IMR-90 (cell line): ENCODE measurements at regions not wholly inside any gene's neighbourhood (a gene's known extent, or its start where the extent isn't known, plus 50 kb on each side); places are given as distances from the start of the nearest gene placed in this dataset.

ENCODE experiments used
- ATAC-seq: fragments of 200-7000 bp; cut with Tn5 transposase; 2 replicates; pipeline ENCODE4 v1.9.1; 2020; ENCODE audit warnings: low read depth, mild to moderate bottlenecking, moderate library complexity
- BruUV-seq: library from RNA; stranded (reverse); fragments of 400-500 nt; replicated peaks from 2 replicates; lab custom pipeline; 2021; lab: Mats Ljungman, UMichigan
- CTCF ChIA-PET: fragments of 300-600 bp; formaldehyde crosslinking; extraction: SDS; loops from one replicate; lab custom pipeline; 2021; ENCODE audit warnings: antibody characterized with exemption; lab: Yijun Ruan, JAX
- POLR2A ChIA-PET: fragments of 300-600 bp; sonication (Branson Sonifier 250); formaldehyde crosslinking; loops from one replicate; lab custom pipeline; 2022; ENCODE audit warnings: antibody characterized with exemption; ENCODE audit not compliant: unreplicated experiment; lab: Charles Lee
- DNase-seq: peaks from one replicate; pipeline ENCODE4 v3.0.0; 2013
- H2AFZ ChIP-seq: replicated peaks from 2 replicates; pipeline ENCODE3; 2013; ENCODE audit warnings: low read length, mild to moderate bottlenecking; ENCODE audit not compliant: poor library complexity
- H2AK5ac ChIP-seq: 2 replicates; pipeline ENCODE4 v1.6.1; 2013; ENCODE audit warnings: low read depth, low read length, inconsistent platforms
- H2AK9ac ChIP-seq: replicated peaks from 2 replicates; pipeline ENCODE3; 2013; ENCODE audit warnings: mild to moderate bottlenecking, low read depth, low read length, moderate library complexity; ENCODE audit not compliant: poor library complexity
- H2BK120ac ChIP-seq: 2 replicates; pipeline ENCODE4 v1.6.1; 2013; ENCODE audit warnings: low read depth, low read length, inconsistent platforms
- H2BK15ac ChIP-seq: 3 replicates; pipeline ENCODE4 v1.6.1; 2013; ENCODE audit warnings: low read depth, low read length, inconsistent platforms
- H2BK20ac ChIP-seq: 2 replicates; pipeline ENCODE4 v1.6.1; 2013; ENCODE audit warnings: low read depth, mild to moderate bottlenecking, inconsistent platforms, low read length, moderate library complexity
- H2BK5ac ChIP-seq: 2 replicates; pipeline ENCODE4 v1.6.1; 2013; ENCODE audit warnings: mild to moderate bottlenecking, low read depth, low read length, inconsistent platforms; ENCODE audit not compliant: poor library complexity, severe bottlenecking
- H3K14ac ChIP-seq: replicated peaks from 2 replicates; pipeline ENCODE4 v1.6.1; 2013; ENCODE audit warnings: low read depth, low read length, inconsistent platforms
- H3K18ac ChIP-seq: 2 replicates; pipeline ENCODE4 v1.6.1; 2013; ENCODE audit warnings: low read depth, low read length, control low read depth
- H3K23ac ChIP-seq: 2 replicates; pipeline ENCODE4 v1.6.1; 2013; ENCODE audit warnings: low read depth, low read length, inconsistent platforms
- H3K27ac ChIP-seq: 2 replicates; pipeline ENCODE4 v1.5.1; 2013; ENCODE audit warnings: mild to moderate bottlenecking, control low read depth, low read length; ENCODE audit not compliant: insufficient read depth
- H3K27me3 ChIP-seq: 2 replicates; pipeline ENCODE4 v1.6.1; 2013; ENCODE audit warnings: low read length; ENCODE audit not compliant: control insufficient read depth, insufficient read depth
- H3K36me3 ChIP-seq: 2 replicates; pipeline ENCODE4 v1.6.1; 2013; ENCODE audit warnings: low read length, mixed read lengths; ENCODE audit not compliant: control insufficient read depth, insufficient read depth
- H3K4ac ChIP-seq: 2 replicates; pipeline ENCODE4 v1.6.1; 2013; ENCODE audit warnings: low read depth, low read length, inconsistent platforms
- H3K4me1 ChIP-seq: 2 replicates; pipeline ENCODE4 v1.6.1; 2013; ENCODE audit warnings: low read length, mixed read lengths; ENCODE audit not compliant: control insufficient read depth, insufficient read depth
- H3K4me2 ChIP-seq: 2 replicates; pipeline ENCODE4 v1.6.1; 2013; ENCODE audit warnings: low read depth, mild to moderate bottlenecking, control low read depth, low read length, moderate library complexity
- H3K4me3 ChIP-seq: 2 replicates; pipeline ENCODE4 v1.5.1; 2013; ENCODE audit warnings: low read depth, mild to moderate bottlenecking, control low read depth, low read length, moderate library complexity; ENCODE audit not compliant: insufficient read depth
- H3K56ac ChIP-seq: 2 replicates; pipeline ENCODE4 v1.6.1; 2013; ENCODE audit warnings: low read length, inconsistent platforms; ENCODE audit not compliant: insufficient read depth; ENCODE audit errors: extremely low read depth
- H3K79me1 ChIP-seq, 2 experiments: 2 replicates each; pipeline ENCODE4 v1.6.1; 2013; ENCODE audit warnings: low read length in 2 of 2, inconsistent platforms in 1 of 2, low read depth in 1 of 2
- H3K9ac ChIP-seq: 2 replicates; pipeline ENCODE4 v1.6.1; 2013; ENCODE audit warnings: low read depth, low read length, control low read depth
- H3K9me1 ChIP-seq: 2 replicates; pipeline ENCODE4 v1.6.1; 2013; ENCODE audit warnings: low read length, inconsistent platforms; ENCODE audit not compliant: insufficient read depth
- H3K9me3 ChIP-seq: 2 replicates; pipeline ENCODE4 v1.6.1; 2013; ENCODE audit warnings: low read length; ENCODE audit not compliant: control insufficient read depth, insufficient read depth
- H4K20me1 ChIP-seq: 2 replicates; pipeline ENCODE4 v1.6.1; 2013; ENCODE audit warnings: low read length, inconsistent platforms; ENCODE audit not compliant: insufficient read depth
- H4K5ac ChIP-seq: 2 replicates; pipeline ENCODE4 v1.6.1; 2013; ENCODE audit warnings: mild to moderate bottlenecking, low read depth, low read length, control low read depth
- H4K8ac ChIP-seq, 2 experiments: 2 replicates each; pipeline ENCODE4 v1.6.1; 2013; ENCODE audit warnings: low read depth in 2 of 2, low read length in 2 of 2, control low read depth in 1 of 2, inconsistent platforms in 1 of 2
- H4K91ac ChIP-seq: 2 replicates; pipeline ENCODE4 v1.6.1; 2013; ENCODE audit warnings: low read depth, low read length, inconsistent platforms; ENCODE audit not compliant: insufficient read depth
- BHLHE40 ChIP-seq: fragments of 150-350 bp; IDR thresholded peaks from 2 replicates; pipeline ENCODE4 v1.6.1; 2016; ENCODE audit warnings: mild to moderate bottlenecking, low read depth, low read length
- CEBPB ChIP-seq: IDR thresholded peaks from 2 replicates; pipeline ENCODE4 v1.6.1; 2012; ENCODE audit warnings: low read depth, low read length, improper control_type of control experiment
- CHD1 ChIP-seq: IDR thresholded peaks from 2 replicates; pipeline ENCODE4 v1.6.1; 2012; ENCODE audit warnings: low read depth, low read length, improper control_type of control experiment
- CTCF ChIP-seq: conservative IDR thresholded peaks from 2 replicates; pipeline ENCODE4 v1.5.1; 2012; ENCODE audit warnings: mild to moderate bottlenecking, low read depth, low read length, improper control_type of control experiment
- FOS ChIP-seq: fragments of 150-350 bp; IDR thresholded peaks from 2 replicates; pipeline ENCODE4 v1.6.1; 2016; ENCODE audit warnings: low read depth, low read length
- MAFK ChIP-seq: IDR thresholded peaks from 2 replicates; pipeline ENCODE4 v1.6.1; 2012; ENCODE audit warnings: low read depth, low read length, improper control_type of control experiment
- MAZ ChIP-seq: IDR thresholded peaks from 2 replicates; pipeline ENCODE4 v1.6.1; 2012; ENCODE audit warnings: low read depth, mild to moderate bottlenecking, low read length, improper control_type of control experiment, moderate library complexity, borderline replicate concordance
- MXI1 ChIP-seq: IDR thresholded peaks from 2 replicates; pipeline ENCODE4 v1.6.1; 2012; ENCODE audit warnings: low read depth, mild to moderate bottlenecking, low read length, moderate library complexity, borderline replicate concordance
- NFE2L2 ChIP-seq: fragments of 150-350 bp; IDR thresholded peaks from 2 replicates; pipeline ENCODE4 v1.6.1; 2016; ENCODE audit warnings: low read depth, mild to moderate bottlenecking, low read length
- POLR2A ChIP-seq: IDR thresholded peaks from 2 replicates; pipeline ENCODE4 v1.6.1; 2012; ENCODE audit warnings: mild to moderate bottlenecking, low read depth, low read length
- RAD21 ChIP-seq: IDR thresholded peaks from 2 replicates; pipeline ENCODE4 v1.6.1; 2012; ENCODE audit warnings: low read length, improper control_type of control experiment
- RCOR1 ChIP-seq: IDR thresholded peaks from 2 replicates; pipeline ENCODE4 v1.6.1; 2012; ENCODE audit warnings: mild to moderate bottlenecking, low read length, improper control_type of control experiment; ENCODE audit not compliant: insufficient replicate concordance
- RFX5 ChIP-seq: IDR thresholded peaks from 2 replicates; pipeline ENCODE4 v1.8.0; 2012; ENCODE audit warnings: low read depth, mild to moderate bottlenecking, low read length, moderate library complexity
- SMC3 ChIP-seq: fragments of 150-350 bp; IDR thresholded peaks from 2 replicates; pipeline ENCODE4 v1.6.1; 2016; ENCODE audit warnings: low read depth, mild to moderate bottlenecking, antibody characterized with exemption, low read length, moderate library complexity
- WGBS, 2 experiments: methylation state at CpG; one replicate each; pipeline versions ENCODE4 v1.1.5 to v1.1.7; 2013; ENCODE audit warnings: missing lambda C conversion rate in 2 of 2; ENCODE audit not compliant: insufficient read length in 1 of 2; ENCODE audit errors: extremely low coverage in 2 of 2; 5-methylcytosine and 5-hydroxymethylcytosine counted together
- dilution Hi-C: fragments of 300-500 bp; cut with HindIII; formaldehyde crosslinking; loops from one replicate; pipeline ENCODE4 v1.14.3; 2018; ENCODE audit warnings: low sequenced_read_pairs; ENCODE audit not compliant: unreplicated experiment
- in situ Hi-C: fragments of 300-500 bp; cut with MboI; formaldehyde crosslinking; loops from 3 replicates; pipeline ENCODE4 v1.14.3; 2019; ENCODE audit warnings: low sequenced_read_pairs, inconsistent platforms, mixed read lengths
- intact Hi-C: fragments of 100-400 bp; cut with micrococcal nuclease; formaldehyde crosslinking; loops from 2 replicates; pipeline ENCODE4 v1.10.0; 2022
- TF ChIP-seq, protein P1 (sequence below): fragments of 150-350 bp; IDR thresholded peaks from 2 replicates; pipeline ENCODE4 v1.6.1; 2017; ENCODE audit warnings: mild to moderate bottlenecking, antibody characterized with exemption, low read length, low read depth
- TF ChIP-seq, protein P2 (sequence below): fragments of 150-350 bp; IDR thresholded peaks from 2 replicates; pipeline ENCODE4 v1.6.1; 2016; ENCODE audit warnings: low read depth, mild to moderate bottlenecking, low read length, moderate library complexity, borderline replicate concordance

DNA sequence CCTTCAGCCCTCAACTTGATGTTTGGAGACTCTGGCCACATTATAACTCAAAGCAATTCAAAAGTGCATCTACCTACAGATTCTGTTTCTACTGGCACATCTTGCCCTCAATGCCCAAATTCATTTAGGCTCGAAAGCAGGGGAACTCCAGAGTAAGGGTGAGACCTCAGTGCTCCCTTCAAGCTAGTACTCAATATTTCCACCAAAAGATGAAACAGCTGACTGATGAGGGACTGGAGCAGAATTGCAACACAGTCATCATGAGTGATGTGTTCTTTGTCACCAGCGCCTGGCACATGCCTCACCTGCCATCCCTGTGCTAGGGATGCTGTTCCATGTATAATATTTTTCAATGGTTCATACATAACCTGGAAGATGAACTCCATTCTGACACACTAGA lies 247.3 kb downstream of the DSEL start:
- Histone ChIP-seq H3K56ac (no peak overlapping the region), H3K4me1 (peaks cover 11% of the 10 kb centered on the region), H4K91ac (0 out of 2 replicates have a peak overlapping the region, but pooled peaks have one; percentile 15), H3K27ac (no peak overlapping the region), H3K4me3 (no peak overlapping the region), H2BK20ac (peak overlapping the region; percentile 12), H3K27me3 (no peaks in the 10 kb centered on the region), H3K18ac (no peak overlapping the region), H3K36me3 (no peaks in the 10 kb centered on the region), H3K4me2 (no peak overlapping the region), H2BK120ac (no peak overlapping the region), H3K9ac (no peak overlapping the region), H3K9me1 (0 out of 2 replicates have a peak, but pooled peaks cover 3% of the 10 kb centered on the region), H4K5ac (no peak overlapping the region), H4K20me1 (no peaks in the 10 kb centered on the region), H3K4ac (no peak overlapping the region), H3K9me3 (no peaks in the 10 kb centered on the region), H2AK9ac (no peak overlapping the region), H3K79me1 (no peaks in the 10 kb centered on the region), H3K23ac (no peak overlapping the region), H2AFZ (no peak overlapping the region), H2BK15ac (peak overlapping the region; percentile 20; the same call in 1 of the 3 replicates), H3K14ac (no peak overlapping the region), H2AK5ac (peak overlapping the region; percentile 40; the same call in 1 of the 2 replicates), H4K8ac (no peak overlapping the region), H2BK5ac (no peak overlapping the region)
- no peak for TF ChIP-seq FOS
- no peak for TF ChIP-seq BHLHE40
- no peak for TF ChIP-seq RCOR1
- TF ChIP-seq RAD21 = no peak
- no peak for TF ChIP-seq MAZ
- TF ChIP-seq CHD1 = no peak
- no peak for TF ChIP-seq POLR2A
- TF ChIP-seq, protein P1, sequence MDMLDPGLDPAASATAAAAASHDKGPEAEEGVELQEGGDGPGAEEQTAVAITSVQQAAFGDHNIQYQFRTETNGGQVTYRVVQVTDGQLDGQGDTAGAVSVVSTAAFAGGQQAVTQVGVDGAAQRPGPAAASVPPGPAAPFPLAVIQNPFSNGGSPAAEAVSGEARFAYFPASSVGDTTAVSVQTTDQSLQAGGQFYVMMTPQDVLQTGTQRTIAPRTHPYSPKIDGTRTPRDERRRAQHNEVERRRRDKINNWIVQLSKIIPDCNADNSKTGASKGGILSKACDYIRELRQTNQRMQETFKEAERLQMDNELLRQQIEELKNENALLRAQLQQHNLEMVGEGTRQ = no peak
- no peak for TF ChIP-seq MAFK
- TF ChIP-seq CEBPB = no peak
- TF ChIP-seq MXI1 = no peak
- TF ChIP-seq, protein P2, sequence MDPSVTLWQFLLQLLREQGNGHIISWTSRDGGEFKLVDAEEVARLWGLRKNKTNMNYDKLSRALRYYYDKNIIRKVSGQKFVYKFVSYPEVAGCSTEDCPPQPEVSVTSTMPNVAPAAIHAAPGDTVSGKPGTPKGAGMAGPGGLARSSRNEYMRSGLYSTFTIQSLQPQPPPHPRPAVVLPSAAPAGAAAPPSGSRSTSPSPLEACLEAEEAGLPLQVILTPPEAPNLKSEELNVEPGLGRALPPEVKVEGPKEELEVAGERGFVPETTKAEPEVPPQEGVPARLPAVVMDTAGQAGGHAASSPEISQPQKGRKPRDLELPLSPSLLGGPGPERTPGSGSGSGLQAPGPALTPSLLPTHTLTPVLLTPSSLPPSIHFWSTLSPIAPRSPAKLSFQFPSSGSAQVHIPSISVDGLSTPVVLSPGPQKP = no peak
- no peak for TF ChIP-seq RFX5
- no peak for TF ChIP-seq CTCF
- TF ChIP-seq SMC3 = no peak
- no peak for TF ChIP-seq NFE2L2
- dilution Hi-C loops (no loop called here), in situ Hi-C loops (no loop called here), intact Hi-C loops (loop anchor here (10.0 kb wide), 1 partner anchor 96 kb away; no protein-coding TSS in a partner anchor)
- ATAC-seq (no peak), DNase-seq (no peak)
- WGBS, 2 experiments = no CpG with 5 or more reads among the region's 2 CpGs
- ChIA-PET POLR2A (no interaction called here), CTCF (no interaction called here)
- no TSS peak for BruUV-seq
